ENCODE measurements at regions not wholly inside any gene's neighbourhood (a gene's known extent, or its start where the extent isn't known, plus 50 kb on each side); places are given as distances from the start of the nearest gene placed in this dataset.

- no peak for DNase-seq
Observed at GRCh38 chr9:119441832-119442231, 72.6 kb upstream of the BRINP1 start.

GRCh38 chr9:119441338-119441737, 72.1 kb upstream of the BRINP1 start:
- no peak for DNase-seq

- DNase-seq: no peak
Observed at GRCh38 chr9:119436261-119436660, 67.0 kb upstream of the BRINP1 start.

- no peak for DNase-seq
Observed at GRCh38 chr9:119435076-119435475, 65.8 kb upstream of the BRINP1 start.

- no peak for DNase-seq
Observed at GRCh38 chr9:119432428-119432827, 63.2 kb upstream of the BRINP1 start.

GRCh38 chr9:119429302-119429701, 60.1 kb upstream of the BRINP1 start:
- DNase-seq: no peak

- no peak for DNase-seq
Observed at GRCh38 chr9:119420231-119420630, 51.0 kb upstream of the BRINP1 start.

Data from right forelimb (tissue), 1 donor.